ENCODE measurements at regions not wholly inside any gene's neighbourhood (a gene's known extent, or its start where the extent isn't known, plus 50 kb on each side); places are given as distances from the start of the nearest gene placed in this dataset.

- no peak for DNase-seq
Measured at GRCh38 chr6:88304520-88304919, 138.4 kb upstream of the CNR1 start.

- DNase-seq, result no peak
Measured at GRCh38 chr6:88302769-88303225, 136.7 kb upstream of the CNR1 start.

- DNase-seq, result no peak
Measured at GRCh38 chr6:88301888-88302768, 136.0 kb upstream of the CNR1 start.

GRCh38 chr6:88301256-88301655 is 135.1 kb upstream of the CNR1 start:
- no peak for DNase-seq

- DNase-seq, result no peak
Measured at GRCh38 chr6:88298066-88298845, 132.1 kb upstream of the CNR1 start.

- DNase-seq, result no peak
Measured at GRCh38 chr6:88296694-88297093, 130.5 kb upstream of the CNR1 start.

GRCh38 chr6:88295663-88296062 is 129.5 kb upstream of the CNR1 start:
- no peak for DNase-seq

GRCh38 chr6:88294702-88295101 is 128.6 kb upstream of the CNR1 start:
- no peak for DNase-seq

- DNase-seq, result no peak
Measured at GRCh38 chr6:88290411-88290810, 124.3 kb upstream of the CNR1 start.

- DNase-seq, result no peak
Measured at GRCh38 chr6:88287696-88288095, 121.5 kb upstream of the CNR1 start.

- DNase-seq, result no peak
Measured at GRCh38 chr6:88276331-88276730, 110.2 kb upstream of the CNR1 start.

GRCh38 chr6:88268508-88268907 is 102.4 kb upstream of the CNR1 start:
- DNase-seq, result no peak

GRCh38 chr6:88266126-88266525 is 100.0 kb upstream of the CNR1 start:
- DNase-seq, result no peak

- no peak for DNase-seq
Measured at GRCh38 chr6:88263591-88263990, 97.4 kb upstream of the CNR1 start.

- DNase-seq, result no peak
Measured at GRCh38 chr6:88262332-88262731, 96.2 kb upstream of the CNR1 start.

GRCh38 chr6:88251301-88251700 is 85.2 kb upstream of the CNR1 start:
- no peak for DNase-seq

- no peak for DNase-seq
Measured at GRCh38 chr6:88248709-88249321, 82.7 kb upstream of the CNR1 start.

- DNase-seq, result no peak
Measured at GRCh38 chr6:88246654-88247053, 80.5 kb upstream of the CNR1 start.

- DNase-seq, result no peak
Measured at GRCh38 chr6:88244721-88245120, 78.6 kb upstream of the CNR1 start.

- DNase-seq, result no peak
Measured at GRCh38 chr6:88238901-88239300, 72.8 kb upstream of the CNR1 start.

- no peak for DNase-seq
Measured at GRCh38 chr6:88238065-88238464, 71.9 kb upstream of the CNR1 start.

GRCh38 chr6:88236612-88237360 is 70.6 kb upstream of the CNR1 start:
- no peak for DNase-seq

- no peak for DNase-seq
Measured at GRCh38 chr6:88232753-88233152, 66.6 kb upstream of the CNR1 start.

Measured in midbrain (tissue), 1 donor.